ENCODE measurements at regions not wholly inside any gene's neighbourhood (a gene's known extent, or its start where the extent isn't known, plus 50 kb on each side); places are given as distances from the start of the nearest gene placed in this dataset.

GRCh38 chr2:16368951-16369350 lies 296.7 kb downstream of the CYRIA start:
- TF ChIP-seq CTCF (conservative IDR thresholded peaks at IDR 0.05; ENCODE audit: low read length) (no peak), EZH2phosphoT487 (IDR thresholded peaks at IDR 0.05; ENCODE audit: borderline replicate concordance) (no peak)
